H1 (cell line): ENCODE measurements at regions not wholly inside any gene's neighbourhood (a gene's known extent, or its start where the extent isn't known, plus 50 kb on each side); places are given as distances from the start of the nearest gene placed in this dataset.

Experiments
- CTCF ChIA-PET: fragments of 300-600 bp; sonication (Branson Sonifier 250); formaldehyde crosslinking; loops from one replicate; lab custom pipeline; 2021; ENCODE audit not compliant: partially characterized antibody; lab: Charles Lee
- POLR2A ChIA-PET: fragments of 300-600 bp; sonication (Branson Sonifier 250); formaldehyde crosslinking; loops from one replicate; lab custom pipeline; 2021; ENCODE audit warnings: inconsistent platforms; ENCODE audit not compliant: partially characterized antibody; lab: Charles Lee
- DNase-seq, 2 experiments: peaks; one replicate each; pipeline versions ENCODE4 v3.0.0 to v3.0.0-alpha.2; 2010 to 2022; ENCODE audit warnings: low spot score in 2 of 2, low read depth in 1 of 2, mixed read lengths in 1 of 2
- FAIRE-seq: peaks from 2 replicates; lab custom pipeline; 2011; peaks lifted over from hg19 to GRCh38; lab: Jason Lieb, UNC
- H2AFZ ChIP-seq: 2 replicates; pipeline ENCODE4 v1.8.1; 2012; ENCODE audit warnings: low read length, inconsistent platforms
- H2AK5ac ChIP-seq: 2 replicates; pipeline ENCODE4 v1.6.1; 2013; ENCODE audit warnings: low read depth, low read length
- H2BK120ac ChIP-seq: replicated peaks from 2 replicates; pipeline ENCODE3; 2013; ENCODE audit warnings: low read depth, low read length, inconsistent platforms
- H2BK12ac ChIP-seq: 2 replicates; pipeline ENCODE4 v1.6.1; 2013; ENCODE audit warnings: low read depth, low read length
- H2BK15ac ChIP-seq: 2 replicates; pipeline ENCODE4 v1.6.1; 2013; ENCODE audit warnings: low read length
- H2BK20ac ChIP-seq: 2 replicates; pipeline ENCODE4 v1.6.1; 2013; ENCODE audit warnings: low read length
- H2BK5ac ChIP-seq: 2 replicates; pipeline ENCODE4 v1.6.1; 2013; ENCODE audit warnings: low read depth, low read length
- H3K14ac ChIP-seq: 2 replicates; pipeline ENCODE4 v1.6.1; 2013; ENCODE audit warnings: inconsistent platforms; ENCODE audit not compliant: insufficient read length
- H3K18ac ChIP-seq: 2 replicates; pipeline ENCODE4 v1.6.1; 2013; ENCODE audit warnings: low read length; ENCODE audit errors: extremely low read depth
- H3K23ac ChIP-seq: 2 replicates; pipeline ENCODE4 v1.6.1; 2013; ENCODE audit warnings: inconsistent platforms; ENCODE audit not compliant: insufficient read length
- H3K23me2 ChIP-seq: 2 replicates; pipeline ENCODE4 v1.6.1; 2013; ENCODE audit warnings: low read depth, low read length
- H3K27ac ChIP-seq: 2 replicates; pipeline ENCODE4 v1.6.1; 2011; ENCODE audit warnings: low read depth, low read length, inconsistent platforms
- H3K27me3 ChIP-seq, 4 experiments: replicated peaks in 1 of 4; 1 replicate in 1 of 4; 2 replicates in 3 of 4; pipeline versions ENCODE4 v1.6.1 to v1.8.1; 2011 to 2013; ENCODE audit warnings: low read length in 3 of 4, mild to moderate bottlenecking in 3 of 4, inconsistent platforms in 2 of 4, mixed read lengths in 2 of 4, moderate library complexity in 1 of 4; ENCODE audit not compliant: control insufficient read depth in 3 of 4, insufficient read depth in 3 of 4; ENCODE audit errors: extremely low read depth in 1 of 4
- H3K36me3 ChIP-seq, 4 experiments: 2 replicates each; pipeline versions ENCODE4 v1.6.1 to v1.8.1; 2011 to 2013; ENCODE audit warnings: mild to moderate bottlenecking in 4 of 4, low read length in 3 of 4, moderate library complexity in 2 of 4, control low read depth in 1 of 4, inconsistent platforms in 1 of 4; ENCODE audit not compliant: insufficient read depth in 4 of 4, control insufficient read depth in 2 of 4
- H3K4ac ChIP-seq: replicated peaks from 2 replicates; pipeline ENCODE3; 2013; ENCODE audit warnings: low read length, low read depth, mixed read lengths, inconsistent platforms; ENCODE audit not compliant: insufficient read length
- H3K4me1 ChIP-seq, 4 experiments: replicated peaks in 1 of 4; 1 replicate in 1 of 4; 2 replicates in 3 of 4; pipeline versions ENCODE4 v1.6.1 to v1.8.1; 2011 to 2013; ENCODE audit warnings: low read length in 3 of 4, inconsistent platforms in 2 of 4, mixed read lengths in 1 of 4; ENCODE audit not compliant: insufficient read depth in 4 of 4, control insufficient read depth in 3 of 4
- H3K4me2 ChIP-seq, 2 experiments: 2 replicates each; pipeline versions ENCODE4 v1.6.1 to v1.8.1; 2011 to 2013; ENCODE audit warnings: low read depth in 2 of 2, low read length in 2 of 2, control low read depth in 1 of 2, inconsistent platforms in 1 of 2, mild to moderate bottlenecking in 1 of 2; ENCODE audit not compliant: insufficient read depth in 1 of 2
- H3K4me3 ChIP-seq, 4 experiments: fragments of 200-600, 300-600 bp in 1 of 4; sonication (generic), shearing (Covaris generic), sonication (Bioruptor Twin) in 1 of 4; 2 replicates each; pipeline versions ENCODE4 v1.5.1 to v1.8.1; 2011 to 2016; ENCODE audit warnings: low read length in 4 of 4, low read depth in 3 of 4, control low read depth in 2 of 4, inconsistent platforms in 2 of 4, mild to moderate bottlenecking in 2 of 4, mixed read lengths in 1 of 4, moderate library complexity in 1 of 4; ENCODE audit not compliant: insufficient read depth in 2 of 4; ENCODE audit errors: extremely low read depth in 1 of 4
- H3K56ac ChIP-seq: replicated peaks from 2 replicates; pipeline ENCODE3; 2013; ENCODE audit warnings: low read depth, mild to moderate bottlenecking, mixed read lengths, low read length, inconsistent platforms; ENCODE audit not compliant: insufficient read length
- H3K79me1 ChIP-seq: 2 replicates; pipeline ENCODE4 v1.6.1; 2013; ENCODE audit warnings: low read depth, low read length, control low read depth
- H3K79me2 ChIP-seq, 2 experiments: 2 replicates each; pipeline versions ENCODE4 v1.6.1 to v1.8.1; 2012 to 2013; ENCODE audit warnings: low read length in 2 of 2, mild to moderate bottlenecking in 2 of 2, inconsistent platforms in 1 of 2; ENCODE audit not compliant: insufficient read depth in 2 of 2, control insufficient read depth in 1 of 2
- H3K9ac ChIP-seq, 4 experiments: replicated peaks in 1 of 4; 1 replicate in 1 of 4; 2 replicates in 3 of 4; pipeline versions ENCODE4 v1.6.1 to v1.8.1; 2011 to 2013; ENCODE audit warnings: low read depth in 3 of 4, low read length in 3 of 4, control low read depth in 2 of 4, mild to moderate bottlenecking in 2 of 4, moderate library complexity in 2 of 4, inconsistent platforms in 1 of 4; ENCODE audit errors: extremely low read depth in 1 of 4
- H3K9me3 ChIP-seq, 2 experiments: 2 replicates each; pipeline versions ENCODE4 v1.6.1 to v1.8.1; 2012 to 2013; ENCODE audit warnings: mild to moderate bottlenecking in 2 of 2, moderate library complexity in 2 of 2, control low read depth in 1 of 2, inconsistent platforms in 1 of 2, low read depth in 1 of 2, low read length in 1 of 2, mixed read lengths in 1 of 2; ENCODE audit not compliant: insufficient read depth in 2 of 2
- H4K20me1 ChIP-seq, 2 experiments: replicated peaks in 1 of 2; 2 replicates each; pipeline versions ENCODE3 to v1.8.1; 2011 to 2013; ENCODE audit warnings: inconsistent platforms in 2 of 2, low read length in 2 of 2, mild to moderate bottlenecking in 1 of 2; ENCODE audit not compliant: insufficient read depth in 2 of 2, control insufficient read depth in 1 of 2
- H4K5ac ChIP-seq: 2 replicates; pipeline ENCODE4 v1.6.1; 2013; ENCODE audit warnings: low read length, low read depth, mixed read lengths, inconsistent platforms; ENCODE audit not compliant: insufficient read length
- H4K8ac ChIP-seq: 2 replicates; pipeline ENCODE4 v1.8.0; 2013; ENCODE audit warnings: mild to moderate bottlenecking, moderate library complexity, low read length, inconsistent platforms; ENCODE audit not compliant: insufficient read depth; ENCODE audit errors: extremely low read depth
- H4K91ac ChIP-seq: replicated peaks from 2 replicates; pipeline ENCODE3; 2013; ENCODE audit warnings: low read length, mixed read lengths, inconsistent platforms; ENCODE audit not compliant: insufficient read length
- CBX5 ChIP-seq: fragments of 300-800, 300-1000 bp; sonication (generic); IDR thresholded peaks from 2 replicates; pipeline ENCODE4 v1.7.1; 2016; ENCODE audit warnings: antibody characterized with exemption, low read length, low read depth
- GABPA ChIP-seq: IDR thresholded peaks from 2 replicates; pipeline ENCODE4 v1.6.1; 2011; ENCODE audit warnings: mild to moderate bottlenecking, low read length, moderate library complexity, borderline replicate concordance; ENCODE audit not compliant: insufficient read depth
- RAD21 ChIP-seq, 2 experiments: IDR thresholded peaks in 1 of 2; conservative IDR thresholded peaks in 1 of 2; 2 replicates each; pipeline ENCODE4 v1.6.1; 2011; ENCODE audit warnings: low read depth in 2 of 2, low read length in 2 of 2, improper control_type of control experiment in 1 of 2, inconsistent platforms in 1 of 2, mild to moderate bottlenecking in 1 of 2, moderate library complexity in 1 of 2
- SP4 ChIP-seq: IDR thresholded peaks from 2 replicates; pipeline ENCODE4 v1.6.1; 2012; ENCODE audit warnings: low read length, inconsistent platforms
- TBP ChIP-seq: IDR thresholded peaks from 2 replicates; pipeline ENCODE4 v1.6.1; 2011; ENCODE audit warnings: low read depth, low read length, improper control_type of control experiment
- WGBS, 2 experiments: shearing (Covaris generic) in 1 of 2; methylation state at CpG; one replicate each; pipeline versions ENCODE4 v1.1.6 to v1.1.7; 2013 to 2015; ENCODE audit warnings: low lambda C conversion rate in 2 of 2, mixed read lengths in 2 of 2, inconsistent platforms in 1 of 2, low coverage in 1 of 2, missing lambda C conversion rate in 1 of 2; ENCODE audit not compliant: insufficient replicate concordance in 2 of 2, insufficient coverage in 1 of 2, insufficient read length in 1 of 2; ENCODE audit errors: extremely low coverage in 1 of 2, missing lambda C conversion rate in 1 of 2; 5-methylcytosine and 5-hydroxymethylcytosine counted together

DNA sequence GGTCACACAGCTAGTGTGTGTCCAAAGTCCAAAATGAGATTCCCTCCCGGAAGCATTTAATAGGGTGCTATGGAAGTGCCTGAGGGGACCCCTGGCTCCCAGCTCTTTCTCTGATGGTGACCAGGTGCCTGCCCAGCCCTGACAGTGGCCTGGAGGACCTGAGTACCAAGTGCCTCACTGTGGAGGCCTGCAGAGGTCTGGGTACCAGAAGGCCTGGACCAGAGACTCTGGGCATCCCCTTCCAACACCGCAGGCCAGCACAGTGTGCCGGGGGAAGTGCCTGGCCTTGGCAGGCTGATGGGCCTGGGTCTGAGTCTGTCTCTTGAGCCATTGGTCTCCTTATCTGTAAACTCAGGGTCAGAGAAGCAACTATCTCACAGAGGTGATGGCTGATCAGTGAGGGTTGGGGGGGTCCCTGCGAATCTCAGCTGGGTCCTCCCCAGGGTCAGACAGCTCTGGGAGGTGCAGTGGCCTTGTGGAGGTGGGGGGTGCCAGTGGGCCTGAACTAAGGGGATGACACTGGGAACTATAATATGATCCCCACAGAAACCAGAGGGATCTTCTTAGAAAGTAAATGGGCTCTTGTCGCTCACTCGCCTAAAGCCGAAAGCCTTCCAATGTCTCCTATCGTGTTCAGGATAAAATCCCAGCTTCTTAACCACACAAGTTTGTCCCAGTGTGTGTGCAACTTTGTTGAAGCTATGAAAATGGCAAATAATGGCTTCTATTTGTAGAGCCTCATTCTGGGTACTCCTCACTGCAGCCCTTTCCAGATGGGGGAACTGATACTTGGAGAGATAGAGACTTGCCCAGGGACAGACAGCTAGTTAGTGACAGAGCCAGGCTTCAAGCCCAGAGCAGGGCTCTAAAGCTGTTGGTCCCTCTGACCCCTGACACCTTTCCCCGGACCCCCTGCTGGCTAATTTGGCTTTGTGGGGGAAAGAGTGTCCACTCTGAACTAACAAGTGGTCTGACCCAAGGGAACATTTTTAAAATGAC, 225.1 kb downstream of the TFCP2L1 start:
- no peak overlapping the region for H2BK120ac ChIP-seq
- no peak overlapping the region for H3K14ac ChIP-seq
- no peaks in the 10 kb centered on the region for H4K20me1 ChIP-seq
- TF ChIP-seq CBX5, result no peak
- no peak for TF ChIP-seq SP4
- TF ChIP-seq TBP, result no peak
- no peak for TF ChIP-seq RAD21 (IDR thresholded peaks at IDR 0.05 in 1 of 2, conservative IDR thresholded peaks at IDR 0.05 in 1 of 2; ENCODE audit: low read depth in 2 of 2, low read length in 2 of 2)
- no peak for TF ChIP-seq GABPA
- FAIRE-seq (no peak), DNase-seq (no peak)
- no peak overlapping the region for H3K4me2 ChIP-seq
- no peaks in the 10 kb centered on the region for H3K79me1 ChIP-seq
- H2AFZ ChIP-seq, result no peak overlapping the region
- 93% methylated on average over 9 of the region's 9 CpGs; no CpG with 5 or more reads in 1 of the 2 experiments for WGBS, 2 experiments
- no peak overlapping the region for H4K91ac ChIP-seq
- H3K4me3 ChIP-seq, result no peak overlapping the region
- no peaks in the 10 kb centered on the region for H3K9me3 ChIP-seq
- H3K9ac ChIP-seq, result no peak overlapping the region
- peaks cover 0 to 21% (median 5%) of the 10 kb centered on the region in 4 experiments; a peak in 3 of 7 replicates for H3K27me3 ChIP-seq
- ChIA-PET CTCF (interaction anchor here (0.6 to 3.8 kb wide), 18 partner anchors 9 to 539 kb away, joined by 3 to 15 read pairs (median 4); no protein-coding TSS in a partner anchor), POLR2A (interaction anchor here (1.1 to 4.5 kb wide), 2 partner anchors 13 to 15 kb away, joined by 3 to 35 read pairs; no protein-coding TSS in a partner anchor)
- H2AK5ac ChIP-seq, result no peak overlapping the region
- no peaks in the 10 kb centered on the region for H3K79me2 ChIP-seq
- H2BK15ac ChIP-seq, result no peak overlapping the region
- H3K4me1 ChIP-seq, result peaks cover 0 to 15% (median 4%) of the 10 kb centered on the region in 4 experiments; a peak in 6 of 7 replicates
- H3K36me3 ChIP-seq, result no peaks in the 10 kb centered on the region
- H3K23me2 ChIP-seq, result no peaks in the 10 kb centered on the region
- H4K5ac ChIP-seq, result no peak overlapping the region
- H3K23ac ChIP-seq, result no peak overlapping the region
- no peak overlapping the region for H3K18ac ChIP-seq
- no peak overlapping the region for H3K4ac ChIP-seq
- H4K8ac ChIP-seq, result no peak overlapping the region
- H2BK12ac ChIP-seq, result no peak overlapping the region
- no peak overlapping the region for H3K56ac ChIP-seq
- no peak overlapping the region for H2BK5ac ChIP-seq
- no peak overlapping the region for H3K27ac ChIP-seq
- H2BK20ac ChIP-seq, result no peak overlapping the region
